ENCODE measurements at regions not wholly inside any gene's neighbourhood (a gene's known extent, or its start where the extent isn't known, plus 50 kb on each side); places are given as distances from the start of the nearest gene placed in this dataset.

- DNase-seq (ENCODE audit: low read depth in 1 of 2, low spot score in 1 of 2), result no peak
- H3K9me3 ChIP-seq (ENCODE audit: low read depth), result no peaks in the 10 kb centered on the region
Observed at GRCh38 chr2:237022533-237022932, 63.2 kb upstream of the COPS8 start.

GRCh38 chr2:237024255-237024654 lies 61.4 kb upstream of the COPS8 start:
- H3K36me3 ChIP-seq, result no peaks in the 10 kb centered on the region
- no peaks in the 10 kb centered on the region for H3K27me3 ChIP-seq
- TF ChIP-seq CTCF (IDR thresholded peaks at IDR 0.05; ENCODE audit: low read depth, low read length), result no peak

More at GRCh38 chr2:237022533-237022932, 63.2 kb upstream of the COPS8 start:
- Histone ChIP-seq H3K27me3 (no peaks in the 10 kb centered on the region), H3K4me3 (no peak overlapping the region), H3K27ac (no peak overlapping the region), H3K36me3 (no peaks in the 10 kb centered on the region), H3K4me1 (ENCODE audit: low read depth) (no peaks in the 10 kb centered on the region)
- TF ChIP-seq CTCF (IDR thresholded peaks at IDR 0.05; ENCODE audit: low read depth, low read length), result no peak

GRCh38 chr2:237025090-237025865 lies 60.4 kb upstream of the COPS8 start:
- TF ChIP-seq CTCF (IDR thresholded peaks at IDR 0.05; ENCODE audit: low read depth, low read length), result no peak

More at GRCh38 chr2:237024255-237024654, 61.4 kb upstream of the COPS8 start:
- Histone ChIP-seq H3K27ac (no peak overlapping the region), H3K4me1 (ENCODE audit: low read depth) (no peaks in the 10 kb centered on the region), H3K4me3 (no peak overlapping the region), H3K9me3 (ENCODE audit: low read depth) (no peaks in the 10 kb centered on the region)
- no peak for DNase-seq (ENCODE audit: low read depth in 1 of 2, low spot score in 1 of 2)

GRCh38 chr2:237026981-237027711 lies 58.5 kb upstream of the COPS8 start:
- Histone ChIP-seq H3K27ac (no peak overlapping the region), H3K27me3 (no peaks in the 10 kb centered on the region), H3K36me3 (no peaks in the 10 kb centered on the region), H3K4me1 (ENCODE audit: low read depth) (no peaks in the 10 kb centered on the region), H3K9me3 (ENCODE audit: low read depth) (no peaks in the 10 kb centered on the region), H3K4me3 (no peak overlapping the region)
- TF ChIP-seq CTCF (IDR thresholded peaks at IDR 0.05; ENCODE audit: low read depth, low read length), result peak; percentile 87
- DNase-seq (ENCODE audit: low read depth in 1 of 2, low spot score in 1 of 2), result peak; percentile 76 to 81

More at GRCh38 chr2:237025090-237025865, 60.4 kb upstream of the COPS8 start:
- Histone ChIP-seq H3K4me3 (no peak overlapping the region), H3K27me3 (no peaks in the 10 kb centered on the region), H3K4me1 (ENCODE audit: low read depth) (no peaks in the 10 kb centered on the region), H3K36me3 (no peaks in the 10 kb centered on the region), H3K9me3 (ENCODE audit: low read depth) (no peaks in the 10 kb centered on the region), H3K27ac (no peak overlapping the region)
- peak in 1 of 2 donors; percentile 73 for DNase-seq (ENCODE audit: low read depth in 1 of 2, low spot score in 1 of 2)

GRCh38 chr2:237027712-237028029 lies 58.0 kb upstream of the COPS8 start:
- TF ChIP-seq CTCF (IDR thresholded peaks at IDR 0.05; ENCODE audit: low read depth, low read length), result no peak
- H3K4me3 ChIP-seq, result no peak overlapping the region
- no peaks in the 10 kb centered on the region for H3K9me3 ChIP-seq (ENCODE audit: low read depth)
- no peaks in the 10 kb centered on the region for H3K36me3 ChIP-seq
- no peak for DNase-seq (ENCODE audit: low read depth in 1 of 2, low spot score in 1 of 2)
- H3K4me1 ChIP-seq (ENCODE audit: low read depth), result no peaks in the 10 kb centered on the region
- no peaks in the 10 kb centered on the region for H3K27me3 ChIP-seq
- no peak overlapping the region for H3K27ac ChIP-seq
